ENCODE measurements at regions not wholly inside any gene's neighbourhood (a gene's known extent, or its start where the extent isn't known, plus 50 kb on each side); places are given as distances from the start of the nearest gene placed in this dataset.

- TF ChIP-seq EZH2 (IDR thresholded peaks at IDR 0.05; ENCODE audit: insufficient read depth, low read length) (no peak), CTCF (IDR thresholded peaks at IDR 0.05; ENCODE audit: insufficient read depth, low read depth, low read length) (no peak)
Observed at GRCh38 chr13:112267660-112268059, 108.5 kb upstream of the SPACA7 start.

All from astrocyte (in vitro differentiated cells and primary cell).